IPS-18c (cell line): ENCODE measurements at regions not wholly inside any gene's neighbourhood (a gene's known extent, or its start where the extent isn't known, plus 50 kb on each side); places are given as distances from the start of the nearest gene placed in this dataset.
"Not testable (repeated sequence)": the region's sequence is repeated elsewhere in the genome, so short reads cannot be mapped to it uniquely, and the experiment has no call there.

ENCODE experiments used
- H3K4me3 ChIP-seq: 2 replicates; pipeline ENCODE4 v1.7.0; 2013; ENCODE audit warnings: low read depth, mild to moderate bottlenecking, low read length, moderate library complexity; ENCODE audit not compliant: insufficient read depth
- H3K9me3 ChIP-seq: one replicate; pipeline ENCODE4 v1.6.1; 2013; ENCODE audit warnings: mild to moderate bottlenecking, low read length, moderate library complexity; ENCODE audit not compliant: control insufficient read depth, insufficient read depth

DNA sequence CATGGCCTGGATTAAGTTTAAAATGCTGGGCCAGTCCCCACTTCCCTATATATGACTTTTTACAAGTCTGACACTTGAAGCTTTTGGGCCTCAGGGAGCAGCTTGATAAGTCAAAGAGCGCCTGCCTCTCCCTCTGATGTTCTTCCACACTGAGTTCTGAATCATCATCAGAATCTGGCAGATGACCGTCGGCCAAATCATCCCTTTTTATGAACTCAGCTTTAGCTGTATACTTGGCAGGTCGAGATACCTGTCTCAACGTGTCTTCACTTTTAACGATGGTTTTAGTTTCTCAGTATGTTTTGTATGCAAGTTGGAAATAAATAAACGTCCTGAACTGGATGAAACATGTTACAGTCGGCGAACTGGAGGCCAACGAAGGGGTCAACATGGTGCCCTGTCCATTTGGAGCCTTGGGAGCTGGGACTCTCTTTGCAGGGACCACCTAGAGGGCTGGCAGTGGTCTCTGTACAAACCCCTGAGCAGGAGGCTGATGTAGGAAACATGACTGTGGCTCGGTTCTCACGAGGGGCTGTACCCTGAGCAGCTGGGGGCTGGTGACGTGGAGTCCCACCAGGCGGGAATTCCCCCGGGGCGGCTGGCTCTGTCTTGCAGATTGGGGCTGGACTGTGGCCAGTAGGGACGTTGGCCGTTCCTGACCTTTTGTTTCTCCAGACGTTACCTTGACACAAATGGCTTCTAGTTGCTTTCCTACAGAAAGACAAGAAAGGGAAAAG, 192.2 kb upstream of the PRKX start:
- H3K4me3 ChIP-seq, H3K9me3 ChIP-seq: not testable (repeated sequence)

DNA sequence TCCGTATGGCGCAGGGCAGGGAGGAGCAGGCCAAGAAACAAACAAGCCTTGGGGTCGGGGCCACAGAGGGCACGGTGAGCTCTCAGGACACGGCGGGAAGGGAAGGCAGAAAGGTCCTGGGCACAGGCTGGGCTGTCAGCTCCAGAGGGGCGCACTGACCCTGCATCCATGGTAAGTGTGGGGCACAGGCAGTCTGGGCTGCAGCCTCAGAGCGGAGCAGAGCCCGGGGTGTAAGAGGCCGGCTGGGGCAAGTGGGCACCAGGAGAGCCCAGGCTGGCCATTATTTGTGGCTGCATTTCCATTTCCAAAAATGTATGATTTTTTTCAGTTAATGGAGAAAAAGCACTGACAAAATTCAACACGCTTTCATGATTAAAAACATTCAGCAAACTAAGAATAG, 188.8 kb upstream of the PRKX start:
- H3K9me3 ChIP-seq, H3K4me3 ChIP-seq: not testable (repeated sequence)

DNA sequence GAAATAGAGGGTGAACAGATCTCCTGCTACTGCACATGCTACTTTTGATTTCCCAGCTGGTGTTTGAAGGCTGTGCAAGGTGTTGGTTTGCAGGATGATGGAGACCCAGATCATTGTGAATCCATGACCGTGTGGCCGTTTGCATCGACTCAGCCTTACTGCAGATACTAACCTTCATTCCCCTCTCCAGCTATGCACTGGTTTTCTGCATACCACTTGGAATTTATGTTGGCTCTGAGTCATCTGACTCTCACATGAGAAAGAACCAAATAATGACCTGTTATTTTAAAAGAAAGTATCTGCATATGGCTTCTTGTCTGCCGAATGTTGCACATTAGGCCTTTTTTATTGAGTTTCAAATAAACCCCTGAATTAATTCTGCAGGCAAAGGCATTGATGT, 183.3 kb upstream of the PRKX start:
- H3K9me3 ChIP-seq, H3K4me3 ChIP-seq: not testable (repeated sequence)

DNA sequence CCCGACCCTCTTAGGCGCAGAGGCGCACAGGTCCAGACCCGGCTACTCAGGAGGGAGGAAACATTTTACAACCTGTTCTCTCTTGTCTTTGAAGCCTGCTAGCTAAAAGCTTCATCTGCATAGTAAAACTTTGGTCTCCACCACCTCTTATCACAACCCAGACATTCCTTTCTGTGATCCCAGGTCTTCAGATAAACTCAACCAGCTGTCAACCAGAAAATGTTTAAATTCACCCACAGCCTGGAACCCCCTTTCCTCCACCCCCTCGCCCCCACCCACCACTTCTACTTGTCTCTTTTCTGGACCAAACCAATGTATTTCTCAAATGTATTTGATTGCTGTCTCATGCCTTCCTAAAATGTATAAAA, 169.1 kb upstream of the PRKX start:
- H3K9me3 ChIP-seq, H3K4me3 ChIP-seq: not testable (repeated sequence)

DNA sequence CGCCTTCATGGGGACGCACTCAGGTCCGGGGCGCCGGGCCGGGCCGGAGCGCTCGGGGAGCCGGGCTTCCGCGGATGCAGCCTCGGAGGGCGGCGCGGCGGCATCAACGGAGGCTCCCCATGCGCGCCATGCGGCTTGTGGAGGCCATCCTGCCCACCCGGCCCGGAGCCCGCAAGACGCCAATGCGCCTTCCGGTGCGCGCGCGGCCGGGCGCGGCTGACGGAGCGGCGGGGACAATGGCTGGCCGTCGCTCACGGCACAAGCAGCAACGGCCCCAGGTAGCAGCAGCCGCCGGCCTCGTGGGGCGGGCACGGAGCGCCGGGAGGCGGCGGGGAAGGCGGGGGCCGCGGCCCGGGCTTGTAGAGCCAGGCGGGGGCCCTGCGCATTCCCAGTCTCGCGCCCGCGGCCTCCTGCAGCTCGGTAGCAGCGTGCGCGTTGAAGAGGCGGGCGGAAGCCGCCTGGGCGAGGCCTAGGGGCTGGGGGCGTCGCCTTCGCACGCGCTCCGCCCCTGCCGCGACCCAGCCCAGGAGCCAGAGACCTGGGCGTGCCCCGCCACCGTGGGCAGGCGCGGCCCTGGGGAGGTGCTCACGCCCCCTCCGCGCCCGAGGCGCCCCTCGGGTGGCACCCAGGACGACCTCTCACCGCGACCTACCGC, 168.6 kb upstream of the PRKX start:
- H3K9me3 ChIP-seq, H3K4me3 ChIP-seq: not testable (repeated sequence)

DNA sequence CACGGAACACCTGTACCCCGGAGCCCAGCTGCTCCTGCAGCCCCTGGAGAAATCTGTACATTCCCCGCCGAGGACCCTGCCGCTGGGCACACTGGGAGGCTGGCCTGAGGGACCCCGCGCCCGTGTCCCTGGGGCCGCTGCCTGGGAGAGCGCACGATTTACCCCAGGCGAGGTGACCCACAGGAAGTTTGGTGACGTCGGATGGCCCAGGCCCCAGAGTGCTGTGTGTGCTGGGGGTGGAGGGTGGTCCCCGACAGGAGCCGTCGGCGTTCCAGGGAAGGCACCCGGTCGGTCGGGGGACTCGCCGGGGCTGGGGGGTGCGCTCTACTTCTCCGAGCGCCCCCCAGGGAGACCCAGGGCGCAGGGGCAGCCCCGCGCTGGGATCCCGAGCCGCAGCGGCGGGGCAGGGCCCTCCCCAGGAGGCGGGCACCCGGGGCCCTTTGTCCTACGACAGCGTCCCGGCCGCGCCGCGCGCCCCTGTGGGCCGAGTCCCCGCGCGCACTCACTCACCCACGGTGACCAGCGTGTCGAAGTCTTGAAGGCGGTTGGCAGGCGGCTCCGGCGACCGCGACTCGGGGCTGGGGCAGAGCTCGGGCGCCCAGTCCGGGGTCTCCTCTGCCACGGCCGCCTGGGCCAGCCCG, 167.9 kb upstream of the PRKX start:
- not testable (repeated sequence) for H3K4me3 ChIP-seq, H3K9me3 ChIP-seq

DNA sequence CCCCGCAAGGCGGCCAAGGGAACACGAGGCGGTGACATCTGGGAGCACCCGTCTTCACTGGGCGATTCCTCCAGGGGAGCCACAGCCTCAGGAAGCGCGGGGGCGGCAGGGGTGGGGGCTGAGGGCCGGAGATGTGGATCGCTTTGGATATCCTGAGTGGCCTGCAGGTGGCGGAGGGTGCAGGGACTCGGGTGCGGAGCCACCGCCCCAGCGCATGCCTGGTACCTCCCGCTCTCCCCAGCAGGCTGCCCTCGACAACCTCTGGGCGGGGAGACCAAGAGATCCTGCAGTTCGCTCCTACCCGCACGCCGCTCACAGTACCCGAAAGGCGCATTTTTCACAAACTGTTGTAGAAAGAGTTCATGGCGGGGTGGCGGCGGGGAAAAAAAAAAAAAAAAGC, 162.9 kb upstream of the PRKX start:
- H3K4me3 ChIP-seq = not testable (repeated sequence)

DNA sequence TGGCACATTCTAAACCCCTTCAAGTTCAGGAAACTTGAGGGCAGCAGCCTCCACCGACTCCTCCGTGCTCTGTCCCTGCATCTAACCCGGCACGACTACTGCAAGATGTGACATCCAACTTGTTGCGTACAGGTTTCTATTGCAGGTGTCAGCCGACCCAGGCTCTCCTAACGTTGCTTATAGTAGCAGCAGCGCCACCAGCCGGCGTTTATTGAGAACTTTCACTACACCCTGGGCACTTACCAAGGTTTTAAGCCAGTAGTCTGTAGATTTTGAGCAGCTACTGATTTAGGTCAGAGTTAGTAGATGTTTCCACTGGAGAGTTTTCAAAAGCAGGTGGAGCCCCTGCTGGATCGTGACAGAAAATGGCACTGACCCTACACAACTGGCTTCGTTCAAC, 162.2 kb upstream of the PRKX start:
- not testable (repeated sequence) for H3K4me3 ChIP-seq, H3K9me3 ChIP-seq

More for the DNA sequence above, 162.9 kb upstream of the PRKX start:
- not testable (repeated sequence) for H3K9me3 ChIP-seq

DNA sequence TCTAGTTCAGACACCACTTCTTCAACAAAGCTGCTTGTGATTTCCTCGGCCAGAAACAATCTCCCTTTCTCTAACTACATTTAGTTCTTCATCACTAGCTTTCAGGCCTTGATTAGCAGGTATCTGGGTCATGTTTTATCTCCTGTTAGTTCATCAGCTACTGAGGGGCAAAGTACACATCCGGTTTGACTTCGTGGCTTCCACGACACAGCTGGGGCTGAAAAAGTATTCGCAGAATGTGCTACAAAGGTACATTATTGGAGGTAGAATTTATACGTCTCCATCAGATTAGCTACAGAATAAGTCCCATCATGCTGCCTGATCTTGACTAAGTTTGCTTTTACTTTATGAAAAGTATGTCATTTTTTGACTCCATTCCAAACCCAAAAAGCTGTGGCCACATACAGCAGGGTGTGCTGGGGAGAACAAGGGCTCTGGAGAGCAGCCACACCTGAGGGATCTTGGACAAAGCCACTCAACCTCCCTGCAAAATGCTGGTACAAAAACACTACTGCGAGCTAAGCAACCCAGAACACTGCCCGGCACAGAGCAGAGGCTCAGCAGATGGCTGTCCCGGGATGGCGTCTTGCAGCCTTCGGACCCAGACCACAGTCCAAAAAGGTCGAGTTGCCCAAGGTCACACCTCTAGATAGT, 158.9 kb upstream of the PRKX start:
- not testable (repeated sequence) for H3K4me3 ChIP-seq, H3K9me3 ChIP-seq

DNA sequence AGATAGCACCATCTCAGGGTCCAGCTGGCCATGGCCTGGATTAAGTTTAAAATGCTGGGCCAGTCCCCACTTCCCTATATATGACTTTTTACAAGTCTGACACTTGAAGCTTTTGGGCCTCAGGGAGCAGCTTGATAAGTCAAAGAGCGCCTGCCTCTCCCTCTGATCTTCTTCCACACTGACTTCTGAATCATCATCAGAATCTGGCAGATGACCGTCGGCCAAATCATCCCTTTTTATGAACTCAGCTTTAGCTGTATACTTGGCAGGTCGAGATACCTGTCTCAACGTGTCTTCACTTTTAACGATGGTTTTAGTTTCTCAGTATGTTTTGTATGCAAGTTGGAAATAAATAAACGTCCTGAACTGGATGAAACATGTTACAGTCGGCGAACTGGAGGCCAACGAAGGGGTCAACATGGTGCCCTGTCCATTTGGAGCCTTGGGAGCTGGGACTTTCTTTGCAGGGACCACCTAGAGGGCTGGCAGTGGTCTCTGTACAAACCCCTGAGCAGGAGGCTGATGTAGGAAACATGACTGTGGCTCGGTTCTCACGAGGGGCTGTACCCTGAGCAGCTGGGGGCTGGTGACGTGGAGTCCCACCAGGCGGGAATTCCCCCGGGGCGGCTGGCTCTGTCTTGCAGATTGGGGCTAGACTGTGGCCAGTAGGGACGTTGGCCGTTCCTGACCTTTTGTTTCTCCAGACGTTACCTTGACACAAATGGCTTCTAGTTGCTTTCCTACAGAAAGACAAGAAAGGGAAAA, 153.8 kb upstream of the PRKX start:
- not testable (repeated sequence) for H3K9me3 ChIP-seq, H3K4me3 ChIP-seq

DNA sequence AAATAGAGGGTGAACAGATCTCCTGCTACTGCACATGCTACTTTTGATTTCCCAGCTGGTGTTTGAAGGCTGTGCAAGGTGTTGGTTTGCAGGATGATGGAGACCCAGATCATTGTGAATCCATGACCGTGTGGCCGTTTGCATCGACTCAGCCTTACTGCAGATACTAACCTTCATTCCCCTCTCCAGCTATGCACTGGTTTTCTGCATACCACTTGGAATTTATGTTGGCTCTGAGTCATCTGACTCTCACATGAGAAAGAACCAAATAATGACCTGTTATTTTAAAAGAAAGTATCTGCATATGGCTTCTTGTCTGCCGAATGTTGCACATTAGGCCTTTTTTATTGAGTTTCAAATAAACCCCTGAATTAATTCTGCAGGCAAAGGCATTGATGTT, 144.9 kb upstream of the PRKX start:
- not testable (repeated sequence) for H3K9me3 ChIP-seq

DNA sequence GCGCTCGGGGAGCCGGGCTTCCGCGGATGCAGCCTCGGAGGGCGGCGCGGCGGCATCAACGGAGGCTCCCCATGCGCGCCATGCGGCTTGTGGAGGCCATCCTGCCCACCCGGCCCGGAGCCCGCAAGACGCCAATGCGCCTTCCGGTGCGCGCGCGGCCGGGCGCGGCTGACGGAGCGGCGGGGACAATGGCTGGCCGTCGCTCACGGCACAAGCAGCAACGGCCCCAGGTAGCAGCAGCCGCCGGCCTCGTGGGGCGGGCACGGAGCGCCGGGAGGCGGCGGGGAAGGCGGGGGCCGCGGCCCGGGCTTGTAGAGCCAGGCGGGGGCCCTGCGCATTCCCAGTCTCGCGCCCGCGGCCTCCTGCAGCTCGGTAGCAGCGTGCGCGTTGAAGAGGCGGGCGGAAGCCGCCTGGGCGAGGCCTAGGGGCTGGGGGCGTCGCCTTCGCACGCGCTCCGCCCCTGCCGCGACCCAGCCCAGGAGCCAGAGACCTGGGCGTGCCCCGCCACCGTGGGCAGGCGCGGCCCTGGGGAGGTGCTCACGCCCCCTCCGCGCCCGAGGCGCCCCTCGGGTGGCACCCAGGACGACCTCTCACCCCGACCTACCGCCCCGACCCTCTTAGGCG, 130.2 kb upstream of the PRKX start:
- peak overlapping the region; percentile 28; the same call in 1 of the 2 replicates for H3K4me3 ChIP-seq
- not testable (repeated sequence) for H3K9me3 ChIP-seq

More for the DNA sequence above, 144.9 kb upstream of the PRKX start:
- H3K4me3 ChIP-seq = not testable (repeated sequence)

DNA sequence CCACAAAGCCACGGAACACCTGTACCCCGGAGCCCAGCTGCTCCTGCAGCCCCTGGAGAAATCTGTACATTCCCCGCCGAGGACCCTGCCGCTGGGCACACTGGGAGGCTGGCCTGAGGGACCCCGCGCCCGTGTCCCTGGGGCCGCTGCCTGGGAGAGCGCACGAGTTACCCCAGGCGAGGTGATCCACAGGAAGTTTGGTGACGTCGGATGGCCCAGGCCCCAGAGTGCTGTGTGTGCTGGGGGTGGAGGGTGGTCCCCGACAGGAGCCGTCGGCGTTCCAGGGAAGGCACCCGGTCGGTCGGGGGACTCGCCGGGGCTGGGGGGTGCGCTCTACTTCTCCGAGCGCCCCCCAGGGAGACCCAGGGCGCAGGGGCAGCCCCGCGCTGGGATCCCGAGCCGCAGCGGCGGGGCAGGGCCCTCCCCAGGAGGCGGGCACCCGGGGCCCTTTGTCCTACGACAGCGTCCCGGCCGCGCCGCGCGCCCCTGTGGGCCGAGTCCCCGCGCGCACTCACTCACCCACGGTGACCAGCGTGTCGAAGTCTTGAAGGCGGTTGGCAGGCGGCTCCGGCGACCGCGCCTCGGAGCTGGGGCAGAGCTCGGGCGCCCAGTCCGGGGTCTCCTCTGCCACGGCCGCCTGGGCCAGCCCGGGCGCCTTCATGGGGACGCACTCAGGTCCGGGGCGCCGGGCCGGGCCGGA, 129.5 kb upstream of the PRKX start:
- H3K9me3 ChIP-seq = not testable (repeated sequence)
- peak overlapping the region; percentile 28; the same call in 1 of the 2 replicates for H3K4me3 ChIP-seq

DNA sequence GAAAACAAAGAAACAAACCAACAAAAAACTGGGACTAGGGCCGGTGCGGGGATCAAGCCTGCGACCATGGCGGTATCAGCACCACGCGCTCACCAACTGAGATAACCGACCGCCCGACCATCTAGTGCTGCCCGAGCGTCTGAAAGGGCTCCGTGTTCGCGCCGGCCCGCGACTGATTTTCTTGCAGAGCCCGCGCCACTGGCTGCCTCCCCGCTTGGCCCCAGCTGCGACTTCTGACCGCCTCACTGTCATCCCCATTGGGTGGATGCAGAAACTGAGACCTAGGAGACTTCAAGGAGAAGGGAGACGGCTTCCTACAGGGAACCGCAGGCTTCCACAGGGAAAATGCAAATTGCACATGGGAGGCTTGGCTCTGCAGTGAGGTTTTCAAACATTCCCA, 125.3 kb upstream of the PRKX start:
- H3K9me3 ChIP-seq, H3K4me3 ChIP-seq: not testable (repeated sequence)

DNA sequence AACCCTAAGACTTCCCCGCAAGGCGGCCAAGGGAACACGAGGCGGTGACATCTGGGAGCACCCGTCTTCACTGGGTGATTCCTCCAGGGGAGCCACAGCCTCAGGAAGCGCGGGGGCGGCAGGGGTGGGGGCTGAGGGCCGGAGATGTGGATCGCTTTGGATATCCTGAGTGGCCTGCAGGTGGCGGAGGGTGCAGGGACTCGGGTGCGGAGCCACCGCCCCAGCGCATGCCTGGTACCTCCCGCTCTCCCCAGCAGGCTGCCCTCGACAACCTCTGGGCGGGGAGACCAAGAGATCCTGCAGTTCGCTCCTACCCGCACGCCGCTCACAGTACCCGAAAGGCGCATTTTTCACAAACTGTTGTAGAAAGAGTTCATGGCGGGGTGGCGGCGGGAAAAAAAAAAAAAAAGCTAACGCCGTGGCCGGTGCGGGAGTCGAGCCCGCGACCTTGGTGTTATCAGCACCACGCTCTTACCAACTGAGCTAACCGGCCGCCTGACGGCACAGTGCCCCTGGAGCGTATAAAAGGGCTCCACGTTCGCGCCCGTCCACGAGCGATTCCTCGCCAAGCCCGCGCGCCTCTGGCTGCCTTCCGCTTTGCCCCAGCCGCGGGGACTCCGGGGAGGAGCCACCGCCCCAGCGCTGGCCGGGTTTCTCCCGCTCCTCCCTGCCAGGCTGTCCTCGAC, 124.7 kb upstream of the PRKX start:
- H3K9me3 ChIP-seq, H3K4me3 ChIP-seq: not testable (repeated sequence)

DNA sequence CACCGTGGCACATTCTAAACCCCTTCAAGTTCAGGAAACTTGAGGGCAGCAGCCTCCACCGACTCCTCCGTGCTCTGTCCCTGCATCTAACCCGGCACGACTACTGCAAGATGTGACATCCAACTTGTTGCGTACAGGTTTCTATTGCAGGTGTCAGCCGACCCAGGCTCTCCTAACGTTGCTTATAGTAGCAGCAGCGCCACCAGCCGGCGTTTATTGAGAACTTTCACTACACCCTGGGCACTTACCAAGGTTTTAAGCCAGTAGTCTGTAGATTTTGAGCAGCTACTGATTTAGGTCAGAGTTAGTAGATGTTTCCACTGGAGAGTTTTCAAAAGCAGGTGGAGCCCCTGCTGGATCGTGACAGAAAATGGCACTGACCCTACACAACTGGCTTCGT, 123.8 kb upstream of the PRKX start:
- H3K9me3 ChIP-seq, H3K4me3 ChIP-seq: not testable (repeated sequence)
